ENCODE measurements at regions not wholly inside any gene's neighbourhood (a gene's known extent, or its start where the extent isn't known, plus 50 kb on each side); places are given as distances from the start of the nearest gene placed in this dataset.

- Histone ChIP-seq H4K20me1 (replicated peaks; ENCODE audit: control insufficient read depth, extremely low read depth, insufficient read depth, low read length) (no peaks in the 10 kb centered on the region), H2AFZ (ENCODE audit: low read depth, low read length) (peak overlapping the region; percentile 6), H3K4me1 (ENCODE audit: control insufficient read depth, extremely low read depth, insufficient read depth, low read length) (no peaks in the 10 kb centered on the region), H3K27me3 (ENCODE audit: control insufficient read depth in 2 of 2, insufficient read depth in 2 of 2, low read length in 2 of 2) (no peaks in the 10 kb centered on the region), H3K9me3 (replicated peaks; ENCODE audit: control insufficient read depth, insufficient read depth, low read length) (no peaks in the 10 kb centered on the region), H3K9me1 (replicated peaks; ENCODE audit: control insufficient read depth, extremely low read depth, insufficient read depth, low read length) (no peaks in the 10 kb centered on the region), H3K4me2 (ENCODE audit: insufficient read depth, low read length) (no peak overlapping the region), H3K9ac (replicated peaks; ENCODE audit: extremely low read depth, insufficient read depth, low read length) (no peak overlapping the region), H3K4me3 (replicated peaks in 1 of 3; ENCODE audit: insufficient read depth in 1 of 3, low read depth in 1 of 3, low read length in 3 of 3) (no peak overlapping the region), H3K79me2 (ENCODE audit: control insufficient read depth, insufficient read depth, low read length) (no peaks in the 10 kb centered on the region), H3K27ac (ENCODE audit: insufficient read depth, low read depth, low read length) (no peak overlapping the region), H3K36me3 (ENCODE audit: control insufficient read depth in 2 of 2, extremely low read depth in 1 of 2, insufficient read depth in 2 of 2, low read length in 2 of 2) (no peaks in the 10 kb centered on the region)
- DNase-seq (ENCODE audit: low read depth, low spot score) (peak; percentile 69), FAIRE-seq (no peak)
- POLR2A ChIA-PET = no interaction called here
- CTCF ChIA-PET = interaction anchor here (0.8 to 1.6 kb wide), 2 partner anchors 9 to 176 kb away, joined by 3 to 4 read pairs; no protein-coding TSS in a partner anchor
- intact Hi-C loops (cut with micrococcal nuclease) = no loop called here
- no TSS peak for BruUV-seq (replicated peaks)
- dilution Hi-C loops (cut with MboI; ENCODE audit: extremely low pct_ligation_motif_present, low sequenced_read_pairs) = no loop called here
- no peak for TF ChIP-seq MAX (IDR thresholded peaks at IDR 0.05; ENCODE audit: insufficient read depth, insufficient read length)
- peak; percentile 19 for TF ChIP-seq JUN (IDR thresholded peaks at IDR 0.05; ENCODE audit: borderline replicate concordance, insufficient read depth, insufficient read length, low read depth)
- TF ChIP-seq FOS (IDR thresholded peaks at IDR 0.05; ENCODE audit: borderline replicate concordance, insufficient read depth, low read length) = peak; percentile 5
- no peak for TF ChIP-seq POLR2AphosphoS5 (IDR thresholded peaks at IDR 0.05; ENCODE audit: insufficient read depth, low read depth, low read length)
- no peak for TF ChIP-seq MYC (IDR thresholded peaks at IDR 0.05; ENCODE audit: low read depth, low read length)
- no peak for TF ChIP-seq POLR2A (IDR thresholded peaks at IDR 0.05; ENCODE audit: low read depth, low read length)
- TF ChIP-seq EZH2 (IDR thresholded peaks at IDR 0.05; ENCODE audit: borderline replicate concordance, low read depth, low read length, severe bottlenecking) = no peak
- peak; percentile 73 for TF ChIP-seq GATA2 (IDR thresholded peaks at IDR 0.05; ENCODE audit: insufficient read depth, insufficient read length, low read depth, low read length)
- no peak for TF ChIP-seq CTCF (IDR thresholded peaks at IDR 0.05; ENCODE audit: extremely low read depth in 1 of 2, insufficient read depth in 1 of 2, low read depth in 1 of 2, low read length in 2 of 2)
Measured at GRCh38 chr5:125232779-125233230, 486.4 kb upstream of the ZNF608 start.

Data from endothelial cell of umbilical vein (primary cell).